HCT116 (cell line): ENCODE measurements at regions not wholly inside any gene's neighbourhood (a gene's known extent, or its start where the extent isn't known, plus 50 kb on each side); places are given as distances from the start of the nearest gene placed in this dataset.

Experiments used
- CBX3 ChIP-seq: IDR thresholded peaks from 2 replicates; pipeline ENCODE4 v1.6.1; 2012; ENCODE audit warnings: low read depth
- CEBPB ChIP-seq: IDR thresholded peaks from 2 replicates; pipeline ENCODE4 v1.6.1; 2012; ENCODE audit warnings: low read depth
- CTCF ChIP-seq, 3 experiments: fragments of 200-600 bp in 1 of 3; sonication (generic) in 1 of 3; IDR thresholded peaks in 2 of 3; conservative IDR thresholded peaks in 1 of 3; 2 replicates each; pipeline ENCODE4 v1.5.1; 2012 to 2017; ENCODE audit warnings: low read depth in 2 of 3, low read length in 2 of 3, antibody characterized with exemption in 1 of 3, borderline replicate concordance in 1 of 3, control low read depth in 1 of 3, mild to moderate bottlenecking in 1 of 3, mixed read lengths in 1 of 3, mixed run types in 1 of 3, moderate library complexity in 1 of 3; ENCODE audit not compliant: insufficient read depth in 1 of 3
- ELF1 ChIP-seq: IDR thresholded peaks from 2 replicates; pipeline ENCODE4 v1.6.1; 2012; ENCODE audit warnings: low read depth, borderline replicate concordance
- EZH2 ChIP-seq: fragments of 200-600 bp; sonication (generic); IDR thresholded peaks from 2 replicates; pipeline ENCODE4 v1.6.1; 2017; ENCODE audit warnings: antibody characterized with exemption, mixed run types
- JUND ChIP-seq: IDR thresholded peaks from 2 replicates; pipeline ENCODE4 v1.6.1; 2012
- POLR2A ChIP-seq: IDR thresholded peaks from 2 replicates; pipeline ENCODE4 v1.7.0; 2011; ENCODE audit warnings: borderline replicate concordance; ENCODE audit not compliant: insufficient read depth, insufficient read length; ENCODE audit errors: extremely low read depth
- ZBTB33 ChIP-seq: IDR thresholded peaks from 2 replicates; pipeline ENCODE4 v1.6.1; 2011; ENCODE audit warnings: mild to moderate bottlenecking, low read length, moderate library complexity; ENCODE audit not compliant: insufficient replicate concordance; ENCODE audit errors: extremely low read depth

GRCh38 chr1:191564275-191564674 is 594.0 kb upstream of the RGS18 start:
- no peak for TF ChIP-seq CTCF (IDR thresholded peaks at IDR 0.05 in 2 of 3, conservative IDR thresholded peaks at IDR 0.05 in 1 of 3; ENCODE audit: borderline replicate concordance in 1 of 3, insufficient read depth in 1 of 3, low read depth in 2 of 3, low read length in 2 of 3)
- no peak for TF ChIP-seq ELF1
- TF ChIP-seq POLR2A, result no peak
- TF ChIP-seq EZH2, result no peak
- no peak for TF ChIP-seq JUND
- TF ChIP-seq CBX3, result no peak
- TF ChIP-seq CEBPB, result no peak
- no peak for TF ChIP-seq ZBTB33
